Right lobe of liver (tissue), 4 donors: ENCODE measurements at regions not wholly inside any gene's neighbourhood (a gene's known extent, or its start where the extent isn't known, plus 50 kb on each side); places are given as distances from the start of the nearest gene placed in this dataset.

Experiments
- CTCF ChIP-seq, 4 donors: fragments of 200-600 bp in 3 of 4; fragments of 450-650 bp in 1 of 4; IDR thresholded peaks; one replicate each; pipeline versions ENCODE4 v1.5.1 to v1.8.0; 2016 to 2022; ENCODE audit warnings: antibody characterized with exemption in 4 of 4, mild to moderate bottlenecking in 2 of 4
- POLR2A ChIP-seq: fragments of 450-650 bp; IDR thresholded peaks from one replicate; pipeline ENCODE4 v1.6.1; 2017; ENCODE audit warnings: antibody characterized with exemption, mild to moderate bottlenecking
- donor health status: DM: no; HTN: no; CAD: no.
- donor health status: DM: no; HTN: no; CAD: no.
- donor health status: DM: no; HTN: yes; CAD: no.

- TF ChIP-seq CTCF (IDR thresholded peaks at IDR 0.05) (no peak), POLR2A (no peak)
Measured at GRCh38 chr5:15440434-15440833, 59.5 kb upstream of the FBXL7 start.
